Neural cell (in vitro differentiated cells): ENCODE measurements at regions not wholly inside any gene's neighbourhood (a gene's known extent, or its start where the extent isn't known, plus 50 kb on each side); places are given as distances from the start of the nearest gene placed in this dataset.
"Not testable (repeated sequence)": the region's sequence is repeated elsewhere in the genome, so short reads cannot be mapped to it uniquely, and the experiment has no call there.

Experiments
- H2AFZ ChIP-seq: fragments of 200-600, 300-800 bp; sonication (generic), shearing (Covaris generic); 2 replicates; pipeline ENCODE4 v1.6.0; 2014; ENCODE audit warnings: low read depth, mild to moderate bottlenecking, antibody characterized with exemption, low read length, moderate library complexity
- H3F3A ChIP-seq: fragments of 200-600 bp; shearing (Covaris generic); 2 replicates; pipeline ENCODE4 v1.6.1; 2016; ENCODE audit warnings: mild to moderate bottlenecking, moderate library complexity, mixed read lengths, antibody characterized with exemption, low read length; ENCODE audit not compliant: insufficient read depth, poor library complexity, severe bottlenecking
- H3K27ac ChIP-seq: fragments of 200-600, 300-800 bp; sonication (generic), shearing (Covaris generic); 2 replicates; pipeline ENCODE4 v1.5.1; 2014; ENCODE audit warnings: mild to moderate bottlenecking, low read length, moderate library complexity
- H3K27me3 ChIP-seq: fragments of 300-800, 200-600 bp; sonication (generic), shearing (Covaris generic); 2 replicates; pipeline ENCODE4 v1.6.0; 2014; ENCODE audit warnings: mild to moderate bottlenecking, low read depth, low read length, moderate library complexity; ENCODE audit not compliant: insufficient read depth
- H3K36me3 ChIP-seq: fragments of 300-800, 200-600 bp; sonication (generic), shearing (Covaris generic); 2 replicates; pipeline ENCODE4 v1.5.1; 2014; ENCODE audit warnings: mild to moderate bottlenecking, antibody characterized with exemption, low read length, moderate library complexity; ENCODE audit not compliant: insufficient read depth
- H3K4me2 ChIP-seq: fragments of 300-800, 200-600 bp; sonication (generic), shearing (Covaris generic); 2 replicates; pipeline ENCODE4 v1.6.0; 2014; ENCODE audit warnings: mild to moderate bottlenecking, low read length
- H3K4me3 ChIP-seq: fragments of 300-800, 200-600 bp; sonication (generic), shearing (Covaris generic); 2 replicates; pipeline ENCODE4 v1.5.1; 2014; ENCODE audit warnings: mild to moderate bottlenecking, low read length, moderate library complexity
- H3K79me2 ChIP-seq: fragments of 200-600 bp; shearing (Covaris generic); replicated peaks from 2 replicates; pipeline ENCODE4 v1.6.0; 2014; ENCODE audit warnings: mild to moderate bottlenecking, low read length, moderate library complexity; ENCODE audit not compliant: insufficient read depth
- H3K9ac ChIP-seq: fragments of 300-800, 200-600 bp; sonication (generic), shearing (Covaris generic); 2 replicates; pipeline ENCODE4 v1.6.1; 2016; ENCODE audit warnings: mild to moderate bottlenecking, low read length, mixed read lengths
- H3K9me2 ChIP-seq: fragments of 200-600 bp; shearing (Covaris generic); 2 replicates; pipeline ENCODE4 v1.6.1; 2016; ENCODE audit warnings: mild to moderate bottlenecking, low read length, mixed read lengths; ENCODE audit not compliant: insufficient read depth
- H3K9me3 ChIP-seq: fragments of 200-600, 300-800 bp; sonication (generic), shearing (Covaris generic); 2 replicates; pipeline ENCODE4 v1.6.1; 2016; ENCODE audit warnings: mild to moderate bottlenecking, mixed run types, low read length, moderate library complexity, mixed read lengths
- H4K20me1 ChIP-seq: fragments of 200-600 bp; shearing (Covaris generic); 2 replicates; pipeline ENCODE4 v1.6.1; 2016; ENCODE audit warnings: mild to moderate bottlenecking, mixed run types; ENCODE audit not compliant: insufficient read depth
- CTCF ChIP-seq: fragments of 450-650 bp; IDR thresholded peaks from 2 replicates; pipeline ENCODE4 v1.5.1; 2014; ENCODE audit warnings: antibody characterized with exemption, mild to moderate bottlenecking, moderate library complexity; ENCODE audit not compliant: poor library complexity, severe bottlenecking
- EP300 ChIP-seq: fragments of 450-650 bp; conservative IDR thresholded peaks from 2 replicates; pipeline ENCODE4 v1.6.1; 2014; ENCODE audit warnings: antibody characterized with exemption, mild to moderate bottlenecking, moderate library complexity; ENCODE audit not compliant: poor library complexity, severe bottlenecking
- EZH2 ChIP-seq: fragments of 200-600, 300-800 bp; shearing (Covaris generic), sonication (generic); IDR thresholded peaks from 2 replicates; pipeline ENCODE4 v1.6.1; 2014; ENCODE audit warnings: antibody characterized with exemption, low read length, borderline replicate concordance, mild to moderate bottlenecking; ENCODE audit not compliant: insufficient read depth, poor library complexity, severe bottlenecking
- MXI1 ChIP-seq: fragments of 450-650 bp; conservative IDR thresholded peaks from 2 replicates; pipeline ENCODE4 v1.6.1; 2014; ENCODE audit warnings: antibody characterized with exemption, mild to moderate bottlenecking; ENCODE audit not compliant: poor library complexity, severe bottlenecking
- POLR2AphosphoS5 ChIP-seq: IDR thresholded peaks from 2 replicates; pipeline ENCODE4 v1.6.1; 2012
- RAD21 ChIP-seq: fragments of 450-650 bp; conservative IDR thresholded peaks from 2 replicates; pipeline ENCODE4 v1.6.1; 2014; ENCODE audit warnings: antibody characterized with exemption, mild to moderate bottlenecking, moderate library complexity
- REST ChIP-seq: IDR thresholded peaks from 2 replicates; pipeline ENCODE4 v1.6.1; 2012; ENCODE audit warnings: borderline replicate concordance
- SMC3 ChIP-seq: fragments of 450-650 bp; conservative IDR thresholded peaks from 2 replicates; pipeline ENCODE4 v1.6.1; 2014; ENCODE audit warnings: antibody characterized with exemption, mild to moderate bottlenecking, moderate library complexity; ENCODE audit not compliant: poor library complexity
- TAF1 ChIP-seq: IDR thresholded peaks from 2 replicates; pipeline ENCODE4 v1.6.1; 2012; ENCODE audit warnings: low read depth

GRCh38 chr13:89518289-89519077, 1829.0 kb upstream of the MIR17HG start:
- Histone ChIP-seq H3K9me2 (no peaks in the 10 kb centered on the region), H3K79me2 (no peaks in the 10 kb centered on the region), H2AFZ (no peak overlapping the region), H3K27ac (no peak overlapping the region), H3K9me3 (no peaks in the 10 kb centered on the region), H4K20me1 (no peaks in the 10 kb centered on the region), H3K4me3 (no peak overlapping the region), H3K27me3 (no peaks in the 10 kb centered on the region), H3K36me3 (no peaks in the 10 kb centered on the region), H3K9ac (no peak overlapping the region), H3F3A (no peaks in the 10 kb centered on the region), H3K4me2 (no peak overlapping the region)
- TF ChIP-seq EZH2 (no peak), CTCF (no peak), REST (no peak), MXI1 (no peak), POLR2AphosphoS5 (no peak), RAD21 (no peak), SMC3 (no peak), TAF1 (no peak), EP300 (no peak)

DNA sequence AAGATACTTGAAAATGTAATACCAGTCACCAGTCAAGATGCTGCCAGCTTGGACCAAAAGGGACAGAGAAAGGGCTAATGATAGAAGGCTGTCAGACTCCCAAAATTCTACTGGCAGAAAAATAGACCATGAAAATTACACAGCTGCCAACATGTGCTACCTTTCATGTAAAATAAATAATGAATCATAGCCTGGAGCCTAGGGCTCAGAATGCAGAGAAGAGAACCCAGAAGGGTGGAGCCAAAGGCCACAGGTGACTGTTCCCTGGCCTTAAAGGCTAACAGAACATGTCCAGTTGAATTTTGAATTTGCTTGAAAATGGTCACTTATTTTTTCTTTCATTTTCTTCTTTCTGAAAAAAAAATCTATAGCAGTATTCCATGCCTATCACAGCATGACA, 1827.0 kb upstream of the MIR17HG start:
- H2AFZ ChIP-seq: no peak overlapping the region

GRCh38 chr13:89521672-89522071, 1825.8 kb upstream of the MIR17HG start:
- H3K4me2 ChIP-seq, H3K9ac ChIP-seq, H3K4me3 ChIP-seq, H2AFZ ChIP-seq, H3K27ac ChIP-seq, H3K79me2 ChIP-seq, H3K36me3 ChIP-seq, H3K27me3 ChIP-seq, H3K9me2 ChIP-seq, H4K20me1 ChIP-seq, H3K9me3 ChIP-seq, H3F3A ChIP-seq: not testable (repeated sequence)

More for the DNA sequence above, 1827.0 kb upstream of the MIR17HG start:
- Histone ChIP-seq H3F3A (no peaks in the 10 kb centered on the region), H4K20me1 (no peaks in the 10 kb centered on the region), H3K4me2 (no peak overlapping the region), H3K79me2 (no peaks in the 10 kb centered on the region), H3K9ac (no peak overlapping the region), H3K27ac (no peak overlapping the region), H3K4me3 (no peak overlapping the region), H3K36me3 (no peaks in the 10 kb centered on the region), H3K27me3 (no peaks in the 10 kb centered on the region), H3K9me2 (no peaks in the 10 kb centered on the region), H3K9me3 (no peaks in the 10 kb centered on the region)
- TF ChIP-seq REST (no peak), EZH2 (no peak), TAF1 (no peak)
